Cardiac muscle cell (in vitro differentiated cells and primary cell): ENCODE measurements at regions not wholly inside any gene's neighbourhood (a gene's known extent, or its start where the extent isn't known, plus 50 kb on each side); places are given as distances from the start of the nearest gene placed in this dataset.

Source experiments
- DNase-seq, 2 donors: peaks; one replicate each; pipeline versions ENCODE4 v3.0.0 to v3.0.0-alpha.2; 2010 to 2017; ENCODE audit warnings: low read depth in 1 of 2, low spot score in 1 of 2
- H3K27ac ChIP-seq: fragments of 200-600 bp; sonication (generic); 2 replicates; pipeline ENCODE4 v1.5.1; 2016
- H3K27me3 ChIP-seq: fragments of 200-600 bp; sonication (generic); 2 replicates; pipeline ENCODE4 v1.6.0; 2016; ENCODE audit warnings: control low read depth
- H3K36me3 ChIP-seq: fragments of 200-600 bp; sonication (generic); 2 replicates; pipeline ENCODE4 v1.5.1; 2016; ENCODE audit warnings: control low read depth
- H3K4me1 ChIP-seq: fragments of 200-600 bp; sonication (generic); 2 replicates; pipeline ENCODE4 v1.8.1; 2017; ENCODE audit warnings: low read depth, mild to moderate bottlenecking, mixed run types
- H3K4me3 ChIP-seq: fragments of 200-600 bp; sonication (generic); 2 replicates; pipeline ENCODE4 v1.5.1; 2016; ENCODE audit warnings: mild to moderate bottlenecking
- H3K9me3 ChIP-seq: fragments of 200-600 bp; sonication (generic); 2 replicates; pipeline ENCODE4 v1.5.1; 2017; ENCODE audit warnings: low read depth, mild to moderate bottlenecking, control low read depth
- CTCF ChIP-seq: IDR thresholded peaks from 2 replicates; pipeline ENCODE4 v1.5.1; 2012; ENCODE audit warnings: low read depth, mild to moderate bottlenecking, low read length

GRCh38 chr7:142329062-142329790 lies 71.4 kb upstream of the PRSS58 start:
- Histone ChIP-seq H3K4me1 (no peaks in the 10 kb centered on the region), H3K27ac (no peak overlapping the region), H3K36me3 (no peaks in the 10 kb centered on the region), H3K27me3 (no peaks in the 10 kb centered on the region), H3K4me3 (no peak overlapping the region), H3K9me3 (no peaks in the 10 kb centered on the region)
- no peak for TF ChIP-seq CTCF
- DNase-seq: no peak

- no peaks in the 10 kb centered on the region for H3K4me1 ChIP-seq
- H3K27ac ChIP-seq: no peak overlapping the region
- no peaks in the 10 kb centered on the region for H3K9me3 ChIP-seq
- no peak overlapping the region for H3K4me3 ChIP-seq
- no peak for TF ChIP-seq CTCF
- DNase-seq: no peak
- H3K36me3 ChIP-seq: no peaks in the 10 kb centered on the region
- H3K27me3 ChIP-seq: no peaks in the 10 kb centered on the region
Measured at GRCh38 chr7:142328551-142328950, 70.7 kb upstream of the PRSS58 start.

GRCh38 chr7:142327628-142328405 lies 70.0 kb upstream of the PRSS58 start:
- Histone ChIP-seq H3K27ac (no peak overlapping the region), H3K9me3 (no peaks in the 10 kb centered on the region), H3K27me3 (no peaks in the 10 kb centered on the region), H3K4me3 (no peak overlapping the region), H3K4me1 (no peaks in the 10 kb centered on the region), H3K36me3 (no peaks in the 10 kb centered on the region)
- DNase-seq: no peak
- TF ChIP-seq CTCF: no peak

- no peaks in the 10 kb centered on the region for H3K36me3 ChIP-seq
- peak; percentile 25 for TF ChIP-seq CTCF
- peak; percentile 8 to 86 for DNase-seq
- no peak overlapping the region for H3K27ac ChIP-seq
- H3K27me3 ChIP-seq: no peaks in the 10 kb centered on the region
- H3K4me1 ChIP-seq: peaks cover 6% of the 10 kb centered on the region
- no peaks in the 10 kb centered on the region for H3K9me3 ChIP-seq
- H3K4me3 ChIP-seq: no peak overlapping the region
Measured at GRCh38 chr7:142323706-142324105, 65.8 kb upstream of the PRSS58 start.

- TF ChIP-seq CTCF: no peak
- no peaks in the 10 kb centered on the region for H3K9me3 ChIP-seq
- no peaks in the 10 kb centered on the region for H3K36me3 ChIP-seq
- peaks cover 6% of the 10 kb centered on the region for H3K4me1 ChIP-seq
- H3K4me3 ChIP-seq: no peak overlapping the region
- H3K27me3 ChIP-seq: no peaks in the 10 kb centered on the region
- DNase-seq: no peak
- H3K27ac ChIP-seq: no peak overlapping the region
Measured at GRCh38 chr7:142321391-142321790, 63.5 kb upstream of the PRSS58 start.
